NB4 (cell line): ENCODE measurements at regions not wholly inside any gene's neighbourhood (a gene's known extent, or its start where the extent isn't known, plus 50 kb on each side); places are given as distances from the start of the nearest gene placed in this dataset.
"Not testable (repeated sequence)": the region's sequence is repeated elsewhere in the genome, so short reads cannot be mapped to it uniquely, and the experiment has no call there.

Source experiments
- CTCF ChIP-seq: IDR thresholded peaks from one replicate; pipeline ENCODE4 v1.5.1; 2012; ENCODE audit warnings: low read depth, low read length
- MAX ChIP-seq: IDR thresholded peaks from 2 replicates; pipeline ENCODE4 v1.6.1; 2011; ENCODE audit warnings: low read depth, low read length
- MYC ChIP-seq: IDR thresholded peaks from 2 replicates; pipeline ENCODE4 v1.6.1; 2011; ENCODE audit warnings: low read depth, low read length
- POLR2A ChIP-seq: IDR thresholded peaks from 2 replicates; pipeline ENCODE4 v1.6.1; 2011; ENCODE audit warnings: mild to moderate bottlenecking; ENCODE audit not compliant: insufficient read length; ENCODE audit errors: extremely low read depth

GRCh38 chr15:22684786-22685185 lies 101.7 kb upstream of the NIPA1 start:
- TF ChIP-seq CTCF, MYC, POLR2A, MAX: not testable (repeated sequence)
